ENCODE measurements at regions not wholly inside any gene's neighbourhood (a gene's known extent, or its start where the extent isn't known, plus 50 kb on each side); places are given as distances from the start of the nearest gene placed in this dataset.

DNA sequence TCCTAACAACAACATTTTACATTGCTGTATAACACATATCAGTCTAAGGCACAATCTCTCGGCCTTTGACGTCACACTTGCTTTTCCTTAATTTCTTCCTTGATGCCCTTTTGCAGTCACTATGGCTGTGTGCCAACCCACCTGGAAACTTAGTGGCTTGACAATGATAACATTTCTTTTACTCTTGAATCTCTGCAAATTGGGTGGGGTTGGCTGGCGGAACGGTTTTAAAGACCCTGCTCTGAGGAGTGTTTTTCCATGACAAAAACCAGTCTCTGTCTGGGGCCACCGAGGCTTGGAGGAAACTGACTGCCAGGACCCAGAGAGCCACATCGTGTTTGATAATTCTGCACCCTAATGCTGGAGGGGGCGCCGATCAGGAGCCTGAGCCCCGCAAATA is 115.6 kb downstream of the KLF13 start:
- no peak overlapping the region for H3K4me3 ChIP-seq (ENCODE audit: control extremely low read depth in 1 of 5, extremely low read depth in 1 of 5, insufficient read depth in 1 of 5, low read depth in 2 of 5, low read length in 4 of 5)
- H3K4me2 ChIP-seq (replicated peaks; ENCODE audit: low read depth, low read length, poor library complexity, severe bottlenecking), result no peak overlapping the region
- WGBS (ENCODE audit: insufficient coverage), result 94% methylated on average over 6 of the region's 9 CpGs
- no peak overlapping the region for H2AFZ ChIP-seq (ENCODE audit: insufficient read depth, low read depth, low read length, poor library complexity, severe bottlenecking)
- H3K36me3 ChIP-seq (replicated peaks in 1 of 2; ENCODE audit: control extremely low read depth in 1 of 2, control insufficient read depth in 1 of 2, extremely low read depth in 1 of 2, insufficient read depth in 2 of 2, low read length in 1 of 2), result no peaks in the 10 kb centered on the region
- peaks cover 45% of the 10 kb centered on the region for H3K4me1 Mint-ChIP-seq
- no peak for TF ChIP-seq EZH2 (IDR thresholded peaks at IDR 0.05; ENCODE audit: borderline replicate concordance, insufficient read depth, low read depth, low read length, poor library complexity, severe bottlenecking)
- TF ChIP-seq, protein P1, sequence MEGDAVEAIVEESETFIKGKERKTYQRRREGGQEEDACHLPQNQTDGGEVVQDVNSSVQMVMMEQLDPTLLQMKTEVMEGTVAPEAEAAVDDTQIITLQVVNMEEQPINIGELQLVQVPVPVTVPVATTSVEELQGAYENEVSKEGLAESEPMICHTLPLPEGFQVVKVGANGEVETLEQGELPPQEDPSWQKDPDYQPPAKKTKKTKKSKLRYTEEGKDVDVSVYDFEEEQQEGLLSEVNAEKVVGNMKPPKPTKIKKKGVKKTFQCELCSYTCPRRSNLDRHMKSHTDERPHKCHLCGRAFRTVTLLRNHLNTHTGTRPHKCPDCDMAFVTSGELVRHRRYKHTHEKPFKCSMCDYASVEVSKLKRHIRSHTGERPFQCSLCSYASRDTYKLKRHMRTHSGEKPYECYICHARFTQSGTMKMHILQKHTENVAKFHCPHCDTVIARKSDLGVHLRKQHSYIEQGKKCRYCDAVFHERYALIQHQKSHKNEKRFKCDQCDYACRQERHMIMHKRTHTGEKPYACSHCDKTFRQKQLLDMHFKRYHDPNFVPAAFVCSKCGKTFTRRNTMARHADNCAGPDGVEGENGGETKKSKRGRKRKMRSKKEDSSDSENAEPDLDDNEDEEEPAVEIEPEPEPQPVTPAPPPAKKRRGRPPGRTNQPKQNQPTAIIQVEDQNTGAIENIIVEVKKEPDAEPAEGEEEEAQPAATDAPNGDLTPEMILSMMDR (IDR thresholded peaks at IDR 0.05), result no peak
- H3K9ac ChIP-seq (ENCODE audit: low read length), result no peak overlapping the region
- H4K20me1 ChIP-seq (ENCODE audit: control insufficient read depth, insufficient read depth, low read length, poor library complexity, severe bottlenecking), result no peaks in the 10 kb centered on the region
- intact Hi-C loops (cut with micrococcal nuclease), result no loop called here
- H3K9me3 Mint-ChIP-seq (ENCODE audit: insufficient read depth), result no peaks in the 10 kb centered on the region
- H3K79me2 ChIP-seq (ENCODE audit: control insufficient read depth, insufficient read depth, low read length), result no peaks in the 10 kb centered on the region
- peak overlapping the region; percentile 68 for H3K4me3 Mint-ChIP-seq
- no peaks in the 10 kb centered on the region for H3K27me3 ChIP-seq (replicated peaks in 1 of 4; ENCODE audit: control extremely low read depth in 1 of 4, control insufficient read depth in 3 of 4, insufficient read depth in 4 of 4, low read length in 3 of 4)
- no peaks in the 10 kb centered on the region for H3K9me3 ChIP-seq (ENCODE audit: control extremely low read depth in 1 of 3, control insufficient read depth in 2 of 3, insufficient read depth in 1 of 3, low read length in 2 of 3)
- ChIA-PET POLR2A (interaction anchor here (0.6 kb wide), 1 partner anchor 200 kb away, joined by 3 read pairs; no protein-coding TSS in a partner anchor), CTCF (interaction anchor here (1.4 to 11.0 kb wide), 3 partner anchors 31 to 227 kb away, joined by 4 to 326 read pairs (median 6); no protein-coding TSS in a partner anchor)
- ATAC-seq (ENCODE audit: low read depth) (no peak), DNase-seq (no peak)
- H3K27ac Mint-ChIP-seq, result peak overlapping the region; percentile 41
- H3K4me1 ChIP-seq (ENCODE audit: control insufficient read depth in 2 of 2, insufficient read depth in 2 of 2, low read length in 2 of 2), result peaks cover 20 to 38% of the 10 kb centered on the region in 2 donors
- H3K27ac ChIP-seq (ENCODE audit: low read length in 2 of 2), result no peak overlapping the region
- H3K27me3 Mint-ChIP-seq, result no peaks in the 10 kb centered on the region

DNA sequence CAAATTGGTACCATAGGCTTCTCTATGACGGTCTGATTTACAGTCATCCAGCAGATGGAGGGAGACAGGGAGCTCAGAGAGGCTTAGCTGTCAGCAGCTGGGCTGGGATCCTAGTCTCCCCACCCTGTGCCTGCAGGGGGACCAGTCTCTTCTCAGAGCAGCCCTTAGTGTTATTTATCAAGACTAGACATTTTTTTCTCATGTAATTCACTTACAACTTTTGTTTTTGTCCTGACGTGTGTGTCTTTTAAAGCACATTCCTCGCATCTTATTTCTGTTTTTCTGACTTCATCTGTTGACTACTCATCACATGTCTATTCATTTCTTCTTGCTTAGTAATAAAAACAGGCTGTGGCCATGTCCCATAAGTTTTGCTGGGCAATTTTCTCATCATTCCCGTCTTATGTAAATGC is 116.1 kb downstream of the KLF13 start:
- peaks cover 40% of the 10 kb centered on the region for H3K4me1 Mint-ChIP-seq
- H3K27ac Mint-ChIP-seq, result no peak overlapping the region
- ATAC-seq (ENCODE audit: low read depth) (no peak), DNase-seq (no peak)
- H3K4me3 Mint-ChIP-seq, result peak overlapping the region; percentile 68
- CTCF ChIA-PET, result interaction anchor here (1.4 to 11.0 kb wide), 3 partner anchors 30 to 228 kb away, joined by 4 to 326 read pairs (median 6); no protein-coding TSS in a partner anchor
- Histone ChIP-seq H3K4me3 (ENCODE audit: control extremely low read depth in 1 of 5, extremely low read depth in 1 of 5, insufficient read depth in 1 of 5, low read depth in 2 of 5, low read length in 4 of 5) (no peak overlapping the region), H3K27me3 (replicated peaks in 1 of 4; ENCODE audit: control extremely low read depth in 1 of 4, control insufficient read depth in 3 of 4, insufficient read depth in 4 of 4, low read length in 3 of 4) (no peaks in the 10 kb centered on the region), H3K4me2 (replicated peaks; ENCODE audit: low read depth, low read length, poor library complexity, severe bottlenecking) (no peak overlapping the region), H2AFZ (ENCODE audit: insufficient read depth, low read depth, low read length, poor library complexity, severe bottlenecking) (no peak overlapping the region), H4K20me1 (ENCODE audit: control insufficient read depth, insufficient read depth, low read length, poor library complexity, severe bottlenecking) (no peaks in the 10 kb centered on the region), H3K9ac (ENCODE audit: low read length) (no peak overlapping the region), H3K79me2 (ENCODE audit: control insufficient read depth, insufficient read depth, low read length) (no peaks in the 10 kb centered on the region), H3K9me3 (ENCODE audit: control extremely low read depth in 1 of 3, control insufficient read depth in 2 of 3, insufficient read depth in 1 of 3, low read length in 2 of 3) (no peaks in the 10 kb centered on the region), H3K4me1 (ENCODE audit: control insufficient read depth in 2 of 2, insufficient read depth in 2 of 2, low read length in 2 of 2) (peaks cover 15 to 33% of the 10 kb centered on the region in 2 donors), H3K27ac (ENCODE audit: low read length in 2 of 2) (no peak overlapping the region), H3K36me3 (replicated peaks in 1 of 2; ENCODE audit: control extremely low read depth in 1 of 2, control insufficient read depth in 1 of 2, extremely low read depth in 1 of 2, insufficient read depth in 2 of 2, low read length in 1 of 2) (no peaks in the 10 kb centered on the region)
- TF ChIP-seq, protein P1 (IDR thresholded peaks at IDR 0.05), result no peak
- TF ChIP-seq EZH2 (IDR thresholded peaks at IDR 0.05; ENCODE audit: borderline replicate concordance, insufficient read depth, low read depth, low read length, poor library complexity, severe bottlenecking), result no peak
- intact Hi-C loops (cut with micrococcal nuclease), result no loop called here
- no peaks in the 10 kb centered on the region for H3K9me3 Mint-ChIP-seq (ENCODE audit: insufficient read depth)
- POLR2A ChIA-PET, result interaction anchor here (0.7 kb wide), 1 partner anchor 30 kb away, joined by 5 read pairs; no protein-coding TSS in a partner anchor
- H3K27me3 Mint-ChIP-seq, result no peaks in the 10 kb centered on the region
- WGBS (ENCODE audit: insufficient coverage), result 67% methylated on average over 1 of the region's 4 CpGs

Measured in B cell (primary cell).